Keratinocyte (primary cell): ENCODE measurements at regions not wholly inside any gene's neighbourhood (a gene's known extent, or its start where the extent isn't known, plus 50 kb on each side); places are given as distances from the start of the nearest gene placed in this dataset.

Experiments used
- DNase-seq: peaks from one replicate; pipeline ENCODE4 v3.0.0-alpha.2; 2011; ENCODE audit warnings: low read depth, missing footprints, low spot score
- FAIRE-seq: peaks from 2 replicates; lab custom pipeline; 2011; peaks lifted over from hg19 to GRCh38; lab: Jason Lieb, UNC
- H2AFZ ChIP-seq: 2 replicates; pipeline ENCODE4 v1.6.0; 2012; ENCODE audit warnings: low read length, control low read depth, inconsistent platforms; ENCODE audit not compliant: control insufficient read depth
- H3K27ac ChIP-seq: 2 replicates; pipeline ENCODE4 v1.5.1; 2011; ENCODE audit warnings: low read length; ENCODE audit not compliant: control insufficient read depth, insufficient read depth
- H3K27me3 ChIP-seq: 3 replicates; pipeline ENCODE4 v1.6.0; 2011; ENCODE audit warnings: low read length; ENCODE audit not compliant: control insufficient read depth, insufficient read depth; ENCODE audit errors: extremely low read depth
- H3K36me3 ChIP-seq, 2 experiments: 2 replicates in 1 of 2; 3 replicates in 1 of 2; pipeline ENCODE4 v1.5.1; 2011; ENCODE audit warnings: low read length in 2 of 2, mild to moderate bottlenecking in 1 of 2; ENCODE audit not compliant: control insufficient read depth in 2 of 2, insufficient read depth in 2 of 2; ENCODE audit errors: extremely low read depth in 1 of 2
- H3K4me1 ChIP-seq: 3 replicates; pipeline ENCODE4 v1.5.1; 2011; ENCODE audit warnings: low read length; ENCODE audit not compliant: control insufficient read depth, insufficient read depth; ENCODE audit errors: extremely low read depth
- H3K4me2 ChIP-seq: 3 replicates; pipeline ENCODE4 v1.6.0; 2011; ENCODE audit warnings: low read depth, low read length; ENCODE audit not compliant: control insufficient read depth, insufficient read depth; ENCODE audit errors: extremely low read depth
- H3K4me3 ChIP-seq, 3 experiments: fragments of 200-600 bp in 1 of 3; sonication (generic) in 1 of 3; 2 replicates in 2 of 3; 3 replicates in 1 of 3; pipeline ENCODE4 v1.5.1; 2011 to 2016; ENCODE audit warnings: low read length in 3 of 3, mild to moderate bottlenecking in 3 of 3, control low read depth in 2 of 3, inconsistent platforms in 1 of 3, low read depth in 1 of 3, mixed read lengths in 1 of 3, mixed run types in 1 of 3, moderate library complexity in 1 of 3; ENCODE audit not compliant: control insufficient read depth in 2 of 3, insufficient read depth in 2 of 3; ENCODE audit errors: extremely low read depth in 1 of 3
- H3K79me2 ChIP-seq: 2 replicates; pipeline ENCODE4 v1.6.0; 2012; ENCODE audit warnings: low read length; ENCODE audit not compliant: control insufficient read depth, insufficient read depth
- H3K9ac ChIP-seq: 3 replicates; pipeline ENCODE4 v1.6.0; 2011; ENCODE audit warnings: low read length; ENCODE audit not compliant: control insufficient read depth, insufficient read depth; ENCODE audit errors: extremely low read depth
- H3K9me1 ChIP-seq: 3 replicates; pipeline ENCODE4 v1.6.0; 2011; ENCODE audit warnings: low read length; ENCODE audit not compliant: control insufficient read depth, insufficient read depth; ENCODE audit errors: extremely low read depth
- H3K9me3 ChIP-seq: 2 replicates; pipeline ENCODE4 v1.5.1; 2012; ENCODE audit warnings: low read depth, low read length; ENCODE audit not compliant: control insufficient read depth
- H4K20me1 ChIP-seq: 3 replicates; pipeline ENCODE4 v1.6.0; 2011; ENCODE audit warnings: low read length; ENCODE audit not compliant: control insufficient read depth, insufficient read depth; ENCODE audit errors: extremely low read depth
- CTCF ChIP-seq, 3 experiments: IDR thresholded peaks in 1 of 3; conservative IDR thresholded peaks in 1 of 3; optimal IDR thresholded peaks in 1 of 3; 2 replicates in 2 of 3; 3 replicates in 1 of 3; pipeline versions ENCODE3 to v1.5.1; 2011; ENCODE audit warnings: low read length in 3 of 3, mild to moderate bottlenecking in 3 of 3, moderate library complexity in 2 of 3, control low read depth in 1 of 3, inconsistent platforms in 1 of 3; ENCODE audit not compliant: insufficient read depth in 2 of 3; ENCODE audit errors: extremely low read depth in 1 of 3
- EZH2 ChIP-seq: IDR thresholded peaks from one replicate; pipeline ENCODE4 v1.6.1; 2012; ENCODE audit warnings: inconsistent platforms, mild to moderate bottlenecking, low read length, moderate library complexity
- dilution Hi-C: fragments of 300-500 bp; cut with MboI; formaldehyde crosslinking; loops from one replicate; pipeline ENCODE4 v1.7.0; 2020; ENCODE audit warnings: low sequenced_read_pairs; ENCODE audit not compliant: extremely low pct_ligation_motif_present

- Histone ChIP-seq H3K4me3 (no peak overlapping the region), H3K27me3 (no peaks in the 10 kb centered on the region), H3K27ac (no peak overlapping the region), H2AFZ (no peak overlapping the region), H3K9me3 (peaks cover 9% of the 10 kb centered on the region), H3K79me2 (no peaks in the 10 kb centered on the region), H3K36me3 (no peaks in the 10 kb centered on the region), H3K4me2 (no peak overlapping the region), H3K4me1 (no peaks in the 10 kb centered on the region), H3K9ac (no peak overlapping the region), H3K9me1 (no peaks in the 10 kb centered on the region), H4K20me1 (no peaks in the 10 kb centered on the region)
- dilution Hi-C loops = no loop called here
- DNase-seq (no peak), FAIRE-seq (peak; percentile 55)
- TF ChIP-seq CTCF (optimal IDR thresholded peaks at IDR 0.05 in 1 of 3, IDR thresholded peaks at IDR 0.05 in 1 of 3, conservative IDR thresholded peaks at IDR 0.05 in 1 of 3; ENCODE audit: extremely low read depth in 1 of 3, insufficient read depth in 2 of 3, low read length in 3 of 3) (no peak), EZH2 (no peak)
Measured at GRCh38 chr15:20658024-20658423, 116.4 kb upstream of the GOLGA6L6 start.

GRCh38 chr15:20657084-20657483 is 115.5 kb upstream of the GOLGA6L6 start:
- peaks cover 11% of the 10 kb centered on the region for H3K9me3 ChIP-seq
- dilution Hi-C loops = no loop called here

More at GRCh38 chr15:20657084-20657483, 115.5 kb upstream of the GOLGA6L6 start:
- Histone ChIP-seq H3K4me3 (no peak overlapping the region), H3K4me2 (no peak overlapping the region), H3K36me3 (no peaks in the 10 kb centered on the region), H4K20me1 (no peaks in the 10 kb centered on the region), H3K9ac (no peak overlapping the region), H3K4me1 (no peaks in the 10 kb centered on the region), H3K27me3 (no peaks in the 10 kb centered on the region), H3K27ac (no peak overlapping the region), H3K79me2 (no peaks in the 10 kb centered on the region), H2AFZ (no peak overlapping the region), H3K9me1 (no peaks in the 10 kb centered on the region)
- no peak for FAIRE-seq
- no peak for DNase-seq
- no peak for TF ChIP-seq EZH2
- TF ChIP-seq CTCF (optimal IDR thresholded peaks at IDR 0.05 in 1 of 3, IDR thresholded peaks at IDR 0.05 in 1 of 3, conservative IDR thresholded peaks at IDR 0.05 in 1 of 3; ENCODE audit: extremely low read depth in 1 of 3, insufficient read depth in 2 of 3, low read length in 3 of 3) = no peak
